HCT116 (cell line): ENCODE measurements at regions not wholly inside any gene's neighbourhood (a gene's known extent, or its start where the extent isn't known, plus 50 kb on each side); places are given as distances from the start of the nearest gene placed in this dataset.

Experiments
- ATAC-seq: fragments of 200-7000 bp; cut with Tn5 transposase; 2 replicates; pipeline ENCODE4 v1.9.1; 2020; ENCODE audit warnings: mild to moderate bottlenecking, moderate library complexity
- BruUV-seq: library from RNA; stranded (reverse); fragments of 400-500 nt; replicated peaks from 2 replicates; lab custom pipeline; 2021; lab: Mats Ljungman, UMichigan
- CTCF ChIA-PET: fragments of 300-600 bp; sonication (Branson Sonifier 250); formaldehyde crosslinking; loops from one replicate; lab custom pipeline; 2021; ENCODE audit warnings: antibody characterized with exemption; lab: Charles Lee
- POLR2A ChIA-PET: fragments of 300-600, 350-600 bp; sonication (Branson Sonifier 250); formaldehyde crosslinking; loops from one replicate; lab custom pipeline; 2021; ENCODE audit warnings: antibody characterized with exemption; lab: Charles Lee
- RAD21 ChIA-PET, 2 experiments: fragments of 300-600 bp; sonication (Branson Sonifier 250); formaldehyde crosslinking; loops; one replicate each; lab custom pipeline; 2023; ENCODE audit warnings: low total read pairs in 2 of 2; ENCODE audit not compliant: uncharacterized antibody in 2 of 2, unreplicated experiment in 2 of 2, low non-redundant PET in 1 of 2; lab: Charles Lee
- DNase-seq: peaks from one replicate; pipeline ENCODE4 v3.0.0-alpha.2; 2010; ENCODE audit warnings: low read depth, low spot score
- H2AFZ ChIP-seq: fragments of 200-600 bp; shearing (Covaris generic), sonication (generic); 2 replicates; pipeline ENCODE4 v1.6.1; 2017; ENCODE audit warnings: low read depth, mixed run types, mixed read lengths, antibody characterized with exemption, low read length; ENCODE audit not compliant: poor library complexity, severe bottlenecking
- H3K27ac ChIP-seq: 2 replicates; pipeline ENCODE4 v1.5.1; 2012; ENCODE audit warnings: low read depth, low read length
- H3K27me3 ChIP-seq: fragments of 200-600 bp; sonication (generic); 2 replicates; pipeline ENCODE4 v1.6.1; 2016; ENCODE audit warnings: mixed run types, low read length, mixed read lengths; ENCODE audit not compliant: insufficient read depth
- H3K36me3 ChIP-seq, 2 experiments: fragments of 200-500 bp in 1 of 2; fragments of 200-600 bp in 1 of 2; sonication (Bioruptor generic) in 1 of 2; sonication (generic) in 1 of 2; 2 replicates each; pipeline versions ENCODE4 v1.5.1 to v1.6.1; 2014 to 2016; ENCODE audit warnings: low read length in 2 of 2, inconsistent platforms in 1 of 2, mixed read lengths in 1 of 2, mixed run types in 1 of 2; ENCODE audit not compliant: insufficient read depth in 2 of 2, control insufficient read depth in 1 of 2
- H3K4me1 ChIP-seq, 2 experiments: fragments of 200-600 bp in 1 of 2; sonication (generic) in 1 of 2; 2 replicates each; pipeline versions ENCODE4 v1.5.1 to v1.6.1; 2012 to 2017; ENCODE audit warnings: low read length in 2 of 2, inconsistent platforms in 1 of 2, mild to moderate bottlenecking in 1 of 2, mixed read lengths in 1 of 2, mixed run types in 1 of 2, moderate library complexity in 1 of 2; ENCODE audit not compliant: insufficient read depth in 2 of 2, control insufficient read depth in 1 of 2
- H3K4me2 ChIP-seq: fragments of 200-600 bp; sonication (generic); 2 replicates; pipeline ENCODE4 v1.6.1; 2017; ENCODE audit warnings: mixed run types, low read length, mixed read lengths
- H3K4me3 ChIP-seq, 2 experiments: fragments of 200-600 bp in 1 of 2; sonication (generic) in 1 of 2; replicated peaks in 1 of 2; 2 replicates each; pipeline ENCODE4 v1.5.1; 2011 to 2016; ENCODE audit warnings: low read length in 2 of 2, control low read depth in 1 of 2, low read depth in 1 of 2, mild to moderate bottlenecking in 1 of 2, mixed read lengths in 1 of 2, mixed run types in 1 of 2
- H3K79me2 ChIP-seq: fragments of 200-600 bp; sonication (generic); 2 replicates; pipeline ENCODE4 v1.6.1; 2017; ENCODE audit warnings: mild to moderate bottlenecking, mixed run types, low read length, moderate library complexity, mixed read lengths; ENCODE audit not compliant: insufficient read depth
- H3K9ac ChIP-seq: fragments of 200-600 bp; sonication (generic); 2 replicates; pipeline ENCODE4 v1.6.1; 2016; ENCODE audit warnings: low read length, mixed read lengths
- H3K9me2 ChIP-seq: fragments of 200-600 bp; sonication (generic), shearing (Covaris generic); 2 replicates; pipeline ENCODE4 v1.6.1; 2017; ENCODE audit warnings: mixed run types, mild to moderate bottlenecking, moderate library complexity; ENCODE audit not compliant: insufficient read depth
- H3K9me3 ChIP-seq, 2 experiments: fragments of 200-500 bp in 1 of 2; fragments of 200-600 bp in 1 of 2; sonication (Bioruptor generic) in 1 of 2; sonication (generic) in 1 of 2; 2 replicates each; pipeline ENCODE4 v1.6.1; 2014 to 2017; ENCODE audit warnings: low read length in 2 of 2, mixed read lengths in 2 of 2, inconsistent platforms in 1 of 2, low read depth in 1 of 2, mild to moderate bottlenecking in 1 of 2, mixed run types in 1 of 2, moderate library complexity in 1 of 2; ENCODE audit not compliant: control insufficient read depth in 1 of 2, insufficient read depth in 1 of 2
- H4K20me1 ChIP-seq: fragments of 200-600 bp; sonication (generic), shearing (Covaris generic); 2 replicates; pipeline ENCODE4 v1.6.1; 2017; ENCODE audit warnings: mixed run types, mild to moderate bottlenecking, moderate library complexity; ENCODE audit not compliant: insufficient read depth
- CBX3 ChIP-seq: IDR thresholded peaks from 2 replicates; pipeline ENCODE4 v1.6.1; 2012; ENCODE audit warnings: low read depth
- CEBPB ChIP-seq: IDR thresholded peaks from 2 replicates; pipeline ENCODE4 v1.6.1; 2012; ENCODE audit warnings: low read depth
- EZH2 ChIP-seq: fragments of 200-600 bp; sonication (generic); IDR thresholded peaks from 2 replicates; pipeline ENCODE4 v1.6.1; 2017; ENCODE audit warnings: antibody characterized with exemption, mixed run types
- FOSL1 ChIP-seq: IDR thresholded peaks from 2 replicates; pipeline ENCODE4 v1.6.1; 2012; ENCODE audit warnings: low read depth
- JUND ChIP-seq: IDR thresholded peaks from 2 replicates; pipeline ENCODE4 v1.6.1; 2012
- POLR2AphosphoS5 ChIP-seq: IDR thresholded peaks from 2 replicates; pipeline ENCODE4 v1.6.1; 2011; ENCODE audit warnings: mild to moderate bottlenecking, low read depth, low read length, moderate library complexity
- RAD21 ChIP-seq: IDR thresholded peaks from 2 replicates; pipeline ENCODE4 v1.6.1; 2012; ENCODE audit warnings: low read depth, mild to moderate bottlenecking
- SP1 ChIP-seq: IDR thresholded peaks from 2 replicates; pipeline ENCODE4 v1.6.1; 2012; ENCODE audit warnings: low read depth
- ZFX ChIP-seq: fragments of 450-650 bp; IDR thresholded peaks from 2 replicates; pipeline ENCODE4 v1.6.1; 2017
- intact Hi-C: fragments of 100-400 bp; cut with micrococcal nuclease; formaldehyde crosslinking; loops from 2 replicates; pipeline ENCODE4 v1.10.0; 2022
- TF ChIP-seq, protein P1 (sequence below): IDR thresholded peaks from 2 replicates; pipeline ENCODE4 v1.6.1; 2012; ENCODE audit warnings: low read depth
- TF ChIP-seq, protein P2 (sequence below): IDR thresholded peaks from 2 replicates; pipeline ENCODE4 v1.6.1; 2012

DNA sequence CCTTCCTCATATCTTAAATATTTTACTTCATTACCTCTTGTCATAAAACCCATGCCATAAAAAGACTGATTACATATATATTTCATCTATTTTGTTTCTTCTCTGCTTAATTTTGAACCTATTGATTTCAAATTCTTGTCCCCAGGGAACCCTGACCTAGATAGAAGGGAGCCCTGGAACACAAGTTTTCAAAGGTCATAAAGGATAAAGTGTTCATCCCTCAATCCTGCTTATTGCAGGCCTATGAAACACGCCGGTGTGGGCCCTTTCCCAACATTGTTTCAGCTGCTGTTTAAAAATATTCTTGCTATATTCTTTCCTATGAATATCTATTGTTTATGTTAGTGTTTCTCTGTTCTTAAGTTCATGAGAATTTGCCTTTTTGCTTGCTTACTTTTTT is 1389.5 kb upstream of the GBE1 start:
- ChIA-PET RAD21 (no interaction called here), POLR2A (no interaction called here), CTCF (no interaction called here)
- Histone ChIP-seq H4K20me1 (no peaks in the 10 kb centered on the region), H3K4me3 (no peak overlapping the region), H2AFZ (no peak overlapping the region), H3K4me1 (no peaks in the 10 kb centered on the region), H3K27me3 (no peaks in the 10 kb centered on the region), H3K9me2 (no peaks in the 10 kb centered on the region), H3K4me2 (no peak overlapping the region), H3K27ac (no peak overlapping the region), H3K36me3 (no peaks in the 10 kb centered on the region), H3K9me3 (peaks cover 11 to 13% of the 10 kb centered on the region in 2 experiments; a peak in 2 of 4 replicates), H3K9ac (no peak overlapping the region), H3K79me2 (no peaks in the 10 kb centered on the region)
- no peak for DNase-seq
- TF ChIP-seq JUND = no peak
- TF ChIP-seq, protein P1, sequence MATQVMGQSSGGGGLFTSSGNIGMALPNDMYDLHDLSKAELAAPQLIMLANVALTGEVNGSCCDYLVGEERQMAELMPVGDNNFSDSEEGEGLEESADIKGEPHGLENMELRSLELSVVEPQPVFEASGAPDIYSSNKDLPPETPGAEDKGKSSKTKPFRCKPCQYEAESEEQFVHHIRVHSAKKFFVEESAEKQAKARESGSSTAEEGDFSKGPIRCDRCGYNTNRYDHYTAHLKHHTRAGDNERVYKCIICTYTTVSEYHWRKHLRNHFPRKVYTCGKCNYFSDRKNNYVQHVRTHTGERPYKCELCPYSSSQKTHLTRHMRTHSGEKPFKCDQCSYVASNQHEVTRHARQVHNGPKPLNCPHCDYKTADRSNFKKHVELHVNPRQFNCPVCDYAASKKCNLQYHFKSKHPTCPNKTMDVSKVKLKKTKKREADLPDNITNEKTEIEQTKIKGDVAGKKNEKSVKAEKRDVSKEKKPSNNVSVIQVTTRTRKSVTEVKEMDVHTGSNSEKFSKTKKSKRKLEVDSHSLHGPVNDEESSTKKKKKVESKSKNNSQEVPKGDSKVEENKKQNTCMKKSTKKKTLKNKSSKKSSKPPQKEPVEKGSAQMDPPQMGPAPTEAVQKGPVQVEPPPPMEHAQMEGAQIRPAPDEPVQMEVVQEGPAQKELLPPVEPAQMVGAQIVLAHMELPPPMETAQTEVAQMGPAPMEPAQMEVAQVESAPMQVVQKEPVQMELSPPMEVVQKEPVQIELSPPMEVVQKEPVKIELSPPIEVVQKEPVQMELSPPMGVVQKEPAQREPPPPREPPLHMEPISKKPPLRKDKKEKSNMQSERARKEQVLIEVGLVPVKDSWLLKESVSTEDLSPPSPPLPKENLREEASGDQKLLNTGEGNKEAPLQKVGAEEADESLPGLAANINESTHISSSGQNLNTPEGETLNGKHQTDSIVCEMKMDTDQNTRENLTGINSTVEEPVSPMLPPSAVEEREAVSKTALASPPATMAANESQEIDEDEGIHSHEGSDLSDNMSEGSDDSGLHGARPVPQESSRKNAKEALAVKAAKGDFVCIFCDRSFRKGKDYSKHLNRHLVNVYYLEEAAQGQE = no peak
- no peak for TF ChIP-seq RAD21
- TF ChIP-seq SP1 = no peak
- TF ChIP-seq, protein P2, sequence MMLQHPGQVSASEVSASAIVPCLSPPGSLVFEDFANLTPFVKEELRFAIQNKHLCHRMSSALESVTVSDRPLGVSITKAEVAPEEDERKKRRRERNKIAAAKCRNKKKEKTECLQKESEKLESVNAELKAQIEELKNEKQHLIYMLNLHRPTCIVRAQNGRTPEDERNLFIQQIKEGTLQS = no peak
- no peak for ATAC-seq
- BruUV-seq = no TSS peak
- intact Hi-C loops = no loop called here

DNA sequence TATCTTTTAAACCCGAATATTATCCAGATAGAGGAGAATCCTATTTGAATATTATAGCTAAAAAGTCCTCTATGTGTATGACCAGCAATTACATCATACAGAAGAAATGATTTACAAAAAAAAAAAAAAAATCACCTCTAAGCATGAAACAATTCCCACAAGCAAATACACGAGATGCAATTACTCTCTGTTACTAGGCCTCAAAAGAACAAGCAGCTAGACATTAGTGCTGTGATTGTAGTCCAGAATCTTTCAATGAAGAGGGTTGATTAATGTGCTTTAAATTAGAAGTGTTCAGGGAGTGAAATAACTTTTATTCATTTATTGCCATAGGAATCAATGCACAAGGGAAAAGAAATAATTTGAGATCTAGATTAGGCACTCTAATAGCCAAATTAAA is 1379.5 kb upstream of the GBE1 start:
- no peaks in the 10 kb centered on the region for H3K9me2 ChIP-seq
- no peak for ATAC-seq
- no peaks in the 10 kb centered on the region for H3K36me3 ChIP-seq
- no peaks in the 10 kb centered on the region for H3K4me1 ChIP-seq
- H3K79me2 ChIP-seq = no peaks in the 10 kb centered on the region
- no peaks in the 10 kb centered on the region for H4K20me1 ChIP-seq
- BruUV-seq = no TSS peak
- TF ChIP-seq CBX3 (no peak), ZFX (no peak), EZH2 (no peak), FOSL1 (no peak), RAD21 (no peak), CEBPB (no peak), POLR2AphosphoS5 (no peak)
- TF ChIP-seq, protein P2 = no peak
- POLR2A ChIA-PET = no interaction called here
- no peak overlapping the region for H3K4me2 ChIP-seq
- no peak overlapping the region for H2AFZ ChIP-seq
- H3K27ac ChIP-seq = no peak overlapping the region
- DNase-seq = no peak
- intact Hi-C loops = no loop called here
- CTCF ChIA-PET = no interaction called here
- peaks cover 0 to 11% of the 10 kb centered on the region in 2 experiments; a peak in 3 of 4 replicates for H3K9me3 ChIP-seq
- no peak overlapping the region for H3K9ac ChIP-seq
- H3K27me3 ChIP-seq = no peaks in the 10 kb centered on the region
- RAD21 ChIA-PET = no interaction called here
- H3K4me3 ChIP-seq = no peak overlapping the region
